ENCODE measurements at regions not wholly inside any gene's neighbourhood (a gene's known extent, or its start where the extent isn't known, plus 50 kb on each side); places are given as distances from the start of the nearest gene placed in this dataset.

DNA sequence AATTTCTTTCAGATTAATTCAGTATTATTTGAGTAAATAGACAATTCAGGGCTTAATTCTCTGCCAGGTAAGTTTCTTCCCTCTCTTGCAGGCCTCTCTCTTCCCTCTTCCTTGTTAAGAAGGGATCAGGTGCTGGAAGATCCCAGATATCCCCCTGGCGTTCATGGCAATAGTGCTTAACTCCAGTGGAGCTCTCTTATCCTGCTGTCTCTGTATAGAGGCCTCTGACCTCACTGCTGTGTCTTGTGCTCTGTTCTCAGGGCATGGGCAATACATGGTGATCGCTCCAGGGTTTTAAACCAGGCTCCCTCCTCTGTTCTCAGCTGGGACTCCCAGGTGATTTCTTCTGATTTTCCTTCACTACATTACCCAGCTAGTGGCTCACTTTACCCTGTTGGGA lies 226.8 kb downstream of the MC4R start:
- no peak for TF ChIP-seq POLR2A (IDR thresholded peaks at IDR 0.05)
- TF ChIP-seq, protein P1, sequence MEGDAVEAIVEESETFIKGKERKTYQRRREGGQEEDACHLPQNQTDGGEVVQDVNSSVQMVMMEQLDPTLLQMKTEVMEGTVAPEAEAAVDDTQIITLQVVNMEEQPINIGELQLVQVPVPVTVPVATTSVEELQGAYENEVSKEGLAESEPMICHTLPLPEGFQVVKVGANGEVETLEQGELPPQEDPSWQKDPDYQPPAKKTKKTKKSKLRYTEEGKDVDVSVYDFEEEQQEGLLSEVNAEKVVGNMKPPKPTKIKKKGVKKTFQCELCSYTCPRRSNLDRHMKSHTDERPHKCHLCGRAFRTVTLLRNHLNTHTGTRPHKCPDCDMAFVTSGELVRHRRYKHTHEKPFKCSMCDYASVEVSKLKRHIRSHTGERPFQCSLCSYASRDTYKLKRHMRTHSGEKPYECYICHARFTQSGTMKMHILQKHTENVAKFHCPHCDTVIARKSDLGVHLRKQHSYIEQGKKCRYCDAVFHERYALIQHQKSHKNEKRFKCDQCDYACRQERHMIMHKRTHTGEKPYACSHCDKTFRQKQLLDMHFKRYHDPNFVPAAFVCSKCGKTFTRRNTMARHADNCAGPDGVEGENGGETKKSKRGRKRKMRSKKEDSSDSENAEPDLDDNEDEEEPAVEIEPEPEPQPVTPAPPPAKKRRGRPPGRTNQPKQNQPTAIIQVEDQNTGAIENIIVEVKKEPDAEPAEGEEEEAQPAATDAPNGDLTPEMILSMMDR (IDR thresholded peaks at IDR 0.05) = no peak
